ENCODE measurements at regions not wholly inside any gene's neighbourhood (a gene's known extent, or its start where the extent isn't known, plus 50 kb on each side); places are given as distances from the start of the nearest gene placed in this dataset.

GRCh38 chr3:150055332-150055731, 84.6 kb upstream of the PFN2 start:
- TF ChIP-seq CTCF (IDR thresholded peaks at IDR 0.05) = no peak
- TF ChIP-seq POLR2A (IDR thresholded peaks at IDR 0.05) = no peak
- TF ChIP-seq POLR2AphosphoS5 (IDR thresholded peaks at IDR 0.05; ENCODE audit: insufficient read depth in 1 of 2, low read depth in 1 of 2) = no peak
